Kidney epithelial cell (primary cell): ENCODE measurements at regions not wholly inside any gene's neighbourhood (a gene's known extent, or its start where the extent isn't known, plus 50 kb on each side); places are given as distances from the start of the nearest gene placed in this dataset.

Experiments used
- DNase-seq: peaks from one replicate; pipeline ENCODE4 v3.0.0-alpha.2; 2010; ENCODE audit warnings: low read depth
- H3K27me3 ChIP-seq: 2 replicates; pipeline ENCODE4 v1.6.0; 2011; ENCODE audit warnings: low read length; ENCODE audit not compliant: control insufficient read depth, insufficient read depth
- H3K36me3 ChIP-seq: 2 replicates; pipeline ENCODE4 v1.5.1; 2011; ENCODE audit warnings: low read length; ENCODE audit not compliant: control insufficient read depth, insufficient read depth
- H3K4me3 ChIP-seq: 2 replicates; pipeline ENCODE4 v1.5.1; 2011; ENCODE audit warnings: low read depth, mild to moderate bottlenecking, control low read depth, low read length
- CTCF ChIP-seq: IDR thresholded peaks from 2 replicates; pipeline ENCODE4 v1.5.1; 2011; ENCODE audit warnings: mild to moderate bottlenecking, moderate library complexity, low read length, control low read depth, inconsistent platforms; ENCODE audit not compliant: insufficient read depth, poor library complexity, severe bottlenecking

GRCh38 chr5:93154535-93154934 is 426.5 kb downstream of the NR2F1-AS1 start:
- Histone ChIP-seq H3K4me3 (no peak overlapping the region), H3K27me3 (no peaks in the 10 kb centered on the region), H3K36me3 (no peaks in the 10 kb centered on the region)
- DNase-seq: no peak
- TF ChIP-seq CTCF: no peak

GRCh38 chr5:93153461-93153860 is 427.6 kb downstream of the NR2F1-AS1 start:
- TF ChIP-seq CTCF: no peak
- Histone ChIP-seq H3K36me3 (no peaks in the 10 kb centered on the region), H3K27me3 (no peaks in the 10 kb centered on the region), H3K4me3 (no peak overlapping the region)
- DNase-seq: no peak

GRCh38 chr5:93151896-93152295 is 429.1 kb downstream of the NR2F1-AS1 start:
- Histone ChIP-seq H3K27me3 (no peaks in the 10 kb centered on the region), H3K4me3 (no peak overlapping the region)

GRCh38 chr5:93151121-93151520 is 429.9 kb downstream of the NR2F1-AS1 start:
- no peak overlapping the region for H3K4me3 ChIP-seq
- no peak for DNase-seq
- no peak for TF ChIP-seq CTCF
- H3K36me3 ChIP-seq: no peaks in the 10 kb centered on the region
- no peaks in the 10 kb centered on the region for H3K27me3 ChIP-seq

More at GRCh38 chr5:93151896-93152295, 429.1 kb downstream of the NR2F1-AS1 start:
- DNase-seq: no peak
- H3K36me3 ChIP-seq: no peaks in the 10 kb centered on the region
- no peak for TF ChIP-seq CTCF

- TF ChIP-seq CTCF: no peak
- no peak for DNase-seq
- no peaks in the 10 kb centered on the region for H3K36me3 ChIP-seq
- H3K4me3 ChIP-seq: no peak overlapping the region
- H3K27me3 ChIP-seq: no peaks in the 10 kb centered on the region
Measured at GRCh38 chr5:93150311-93151012, 430.6 kb downstream of the NR2F1-AS1 start.

- H3K4me3 ChIP-seq: no peak overlapping the region
- H3K36me3 ChIP-seq: no peaks in the 10 kb centered on the region
- TF ChIP-seq CTCF: no peak
- no peaks in the 10 kb centered on the region for H3K27me3 ChIP-seq
- DNase-seq: no peak
Measured at GRCh38 chr5:93145767-93146166, 435.3 kb downstream of the NR2F1-AS1 start.
